Stimulated activated CD8-positive, alpha-beta memory T cell treated with anti-CD3 and anti-CD28 coated beads, Interleukin-2, amount 100 ng/mL, for 1 hour (primary cell): ENCODE measurements at regions not wholly inside any gene's neighbourhood (a gene's known extent, or its start where the extent isn't known, plus 50 kb on each side); places are given as distances from the start of the nearest gene placed in this dataset.
"Not testable (repeated sequence)": the region's sequence is repeated elsewhere in the genome, so short reads cannot be mapped to it uniquely, and the experiment has no call there.

ENCODE experiments used
- DNase-seq, 2 donors: peaks; one replicate each; pipeline ENCODE4 v3.0.0-alpha.2; 2020; ENCODE audit warnings: low read depth in 2 of 2

DNA sequence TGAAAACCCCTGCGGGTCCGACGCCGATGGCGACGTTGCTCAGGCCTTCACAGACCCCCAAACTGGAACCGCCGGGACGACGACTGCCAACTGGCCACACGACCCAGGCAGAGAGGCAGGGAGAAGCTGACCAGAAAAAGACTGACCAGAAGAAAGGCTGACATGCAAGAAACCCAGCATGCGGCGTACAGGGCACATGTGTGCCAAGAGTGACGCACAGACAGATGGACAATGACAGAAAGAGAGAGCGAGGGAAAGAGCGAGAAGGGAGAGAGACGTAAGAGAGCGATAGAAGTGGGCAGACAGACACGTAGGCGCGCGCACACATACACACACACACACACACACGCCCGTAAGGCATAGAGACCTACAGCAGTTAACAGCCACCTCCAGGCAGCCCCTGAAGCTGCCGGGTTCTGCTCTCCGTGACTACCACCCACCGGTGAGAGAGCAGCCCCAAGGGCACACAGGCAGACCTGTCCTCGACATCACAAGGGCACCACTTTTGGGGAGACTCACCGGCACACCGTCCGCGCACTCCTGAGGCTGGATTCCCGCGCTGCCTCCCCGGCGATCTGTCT, 67.2 kb upstream of the ZNF527 start:
- no peak for DNase-seq

DNA sequence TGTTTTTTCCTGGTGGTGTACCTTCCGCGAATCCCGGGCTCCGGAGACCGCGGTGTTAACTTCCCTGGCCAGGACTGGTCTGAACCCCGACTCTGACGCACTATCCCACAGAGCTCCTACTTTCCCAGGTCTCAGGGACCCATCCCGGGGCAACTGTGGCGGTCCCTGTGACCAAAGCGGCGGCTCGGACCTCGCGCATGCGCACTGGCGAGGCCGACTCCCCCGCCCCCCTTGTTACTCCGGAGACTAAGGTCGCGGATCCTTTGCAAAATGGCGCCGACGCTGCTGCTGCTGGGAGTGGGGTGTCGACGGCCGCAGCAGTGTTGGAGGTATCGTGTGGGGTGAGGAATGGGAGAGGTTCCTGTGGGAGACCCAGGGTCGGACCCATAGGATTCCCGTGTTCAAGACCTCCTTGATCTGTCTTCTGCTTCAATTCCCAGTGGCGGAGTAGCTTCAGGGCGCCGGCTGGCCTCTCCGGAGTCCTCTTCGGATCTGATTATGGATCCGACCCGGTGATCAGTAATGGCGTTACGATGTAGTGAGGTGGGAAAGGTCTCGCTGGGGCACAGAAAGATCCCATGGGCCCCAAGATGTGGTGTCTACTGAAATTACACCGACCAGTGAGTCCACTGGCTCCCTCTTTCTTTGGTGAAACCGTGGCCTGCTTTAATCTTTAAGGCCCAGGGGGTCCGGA, 66.6 kb upstream of the ZNF527 start:
- no peak for DNase-seq

GRCh38 chr19:37304884-37305255, 66.0 kb upstream of the ZNF527 start:
- no peak for DNase-seq

DNA sequence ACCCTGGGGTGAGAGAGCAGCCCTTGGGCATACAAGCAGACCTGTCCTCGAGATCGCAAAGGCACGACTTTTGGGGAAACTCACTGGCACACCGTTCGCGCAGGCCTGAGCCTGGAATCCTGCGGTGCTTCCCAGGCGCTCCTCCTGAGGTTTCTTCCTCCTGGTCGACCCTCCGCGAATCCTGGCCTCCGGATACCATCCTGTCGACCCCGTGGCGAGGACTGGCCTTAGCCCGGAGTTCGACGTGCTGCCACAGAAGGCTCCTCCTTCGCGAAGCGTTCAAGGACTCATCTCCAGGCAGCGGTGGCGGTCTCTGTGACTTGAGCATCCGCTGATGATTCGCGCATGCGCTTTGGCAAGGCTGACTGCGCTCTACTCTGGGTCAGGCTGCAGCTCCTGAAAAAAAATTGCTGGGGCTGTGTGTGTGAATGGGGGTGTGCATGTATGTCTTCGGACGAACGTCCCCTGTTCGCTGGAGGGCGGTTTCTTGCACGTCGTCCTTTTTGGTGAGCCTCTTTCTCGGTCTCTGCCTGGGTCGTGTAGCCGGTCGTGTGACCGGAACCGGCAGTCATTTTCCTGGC, 64.4 kb upstream of the ZNF527 start:
- DNase-seq: no peak

GRCh38 chr19:37309834-37310575, 60.9 kb upstream of the ZNF527 start:
- no peak for DNase-seq

DNA sequence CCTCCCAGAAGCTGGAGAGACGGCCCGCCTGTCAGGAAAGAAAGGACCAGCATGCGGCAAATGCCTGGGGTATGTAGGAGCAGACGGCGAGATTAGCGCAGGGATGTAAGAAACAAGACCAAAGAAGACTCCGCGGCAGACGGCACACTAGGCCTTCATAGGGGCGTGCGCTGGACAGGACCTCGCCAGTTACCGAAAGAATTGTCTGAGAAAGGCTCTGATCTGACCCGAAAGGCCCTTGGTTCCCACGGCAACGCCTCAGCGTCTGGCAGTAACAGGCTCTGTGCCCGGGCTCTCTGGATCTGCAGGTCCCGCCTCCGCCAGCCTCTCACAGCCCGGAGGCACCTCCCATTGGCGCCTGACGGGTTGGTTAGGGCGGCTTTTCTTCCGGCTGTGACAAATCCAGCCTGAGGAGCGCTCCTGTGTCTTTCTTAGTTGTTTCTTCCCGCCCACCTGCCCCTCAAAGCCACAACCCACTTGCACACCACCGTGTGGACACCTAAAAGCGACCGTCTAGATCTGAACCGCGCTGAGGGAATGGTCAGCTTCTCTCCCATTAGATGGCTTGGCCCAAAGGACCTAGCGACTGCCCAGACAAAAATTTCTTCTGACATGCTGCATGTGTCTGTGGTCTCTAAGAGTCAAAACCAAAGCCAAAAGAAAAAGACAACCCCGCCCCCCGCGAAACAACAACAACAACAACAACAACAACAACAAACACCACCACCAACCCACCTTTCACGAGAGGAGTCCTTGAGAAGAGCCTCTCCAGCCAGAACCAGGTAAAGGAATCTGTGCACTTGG, 58.2 kb upstream of the ZNF527 start:
- DNase-seq: peak in 1 of 2 donors; percentile 31

- DNase-seq: no peak
Observed at GRCh38 chr19:37313335-37313627, 57.6 kb upstream of the ZNF527 start.

DNA sequence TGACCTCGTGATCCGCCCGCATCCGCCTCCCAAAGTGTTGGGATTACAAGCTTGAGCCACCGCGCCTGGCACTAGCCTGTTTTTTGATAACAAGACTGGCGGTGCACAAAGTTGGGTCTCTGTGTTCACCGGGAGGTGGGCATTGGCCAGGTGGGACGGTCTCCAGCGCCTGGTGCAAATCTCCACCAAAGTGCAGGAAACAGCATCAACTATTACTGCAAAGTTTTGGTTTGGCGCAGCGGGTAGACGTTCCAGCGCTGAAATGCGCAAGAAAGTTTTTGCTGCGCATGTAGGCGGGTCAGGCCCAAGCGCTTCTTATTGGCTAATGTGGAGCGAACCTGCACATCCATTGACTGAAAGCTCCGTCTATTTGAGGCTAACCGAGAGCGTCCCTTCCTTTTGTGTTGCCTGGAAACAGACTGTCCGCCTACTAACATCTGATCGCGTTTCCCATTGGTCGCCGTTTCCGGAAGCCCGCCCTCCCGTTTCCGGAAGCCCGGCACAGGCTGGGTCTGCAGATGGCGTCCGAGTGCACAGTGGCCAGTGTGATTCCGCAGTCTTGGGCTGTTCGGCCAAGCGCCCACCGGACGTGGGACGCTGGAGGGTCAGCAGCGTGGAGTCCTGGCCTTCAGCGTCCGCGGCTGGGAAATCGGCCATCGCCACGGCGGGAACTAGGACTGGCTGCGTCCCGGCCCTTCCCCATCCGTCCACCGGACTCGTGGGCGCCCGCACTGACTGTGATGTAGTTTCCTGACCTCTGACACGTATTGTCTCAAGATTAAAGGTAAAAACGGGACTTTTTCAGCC, 53.3 kb upstream of the ZNF527 start:
- peak; percentile 83 to 88 for DNase-seq

GRCh38 chr19:37320988-37321387, 49.9 kb upstream of the ZNF527 start:
- DNase-seq: not testable (repeated sequence)
